ENCODE measurements at regions not wholly inside any gene's neighbourhood (a gene's known extent, or its start where the extent isn't known, plus 50 kb on each side); places are given as distances from the start of the nearest gene placed in this dataset.
A peak's percentile ranks its signal among the peaks of the same experiment; 100 is the strongest.
"Not testable (repeated sequence)": the region's sequence is repeated elsewhere in the genome, so short reads cannot be mapped to it uniquely, and the experiment has no call there.

DNA sequence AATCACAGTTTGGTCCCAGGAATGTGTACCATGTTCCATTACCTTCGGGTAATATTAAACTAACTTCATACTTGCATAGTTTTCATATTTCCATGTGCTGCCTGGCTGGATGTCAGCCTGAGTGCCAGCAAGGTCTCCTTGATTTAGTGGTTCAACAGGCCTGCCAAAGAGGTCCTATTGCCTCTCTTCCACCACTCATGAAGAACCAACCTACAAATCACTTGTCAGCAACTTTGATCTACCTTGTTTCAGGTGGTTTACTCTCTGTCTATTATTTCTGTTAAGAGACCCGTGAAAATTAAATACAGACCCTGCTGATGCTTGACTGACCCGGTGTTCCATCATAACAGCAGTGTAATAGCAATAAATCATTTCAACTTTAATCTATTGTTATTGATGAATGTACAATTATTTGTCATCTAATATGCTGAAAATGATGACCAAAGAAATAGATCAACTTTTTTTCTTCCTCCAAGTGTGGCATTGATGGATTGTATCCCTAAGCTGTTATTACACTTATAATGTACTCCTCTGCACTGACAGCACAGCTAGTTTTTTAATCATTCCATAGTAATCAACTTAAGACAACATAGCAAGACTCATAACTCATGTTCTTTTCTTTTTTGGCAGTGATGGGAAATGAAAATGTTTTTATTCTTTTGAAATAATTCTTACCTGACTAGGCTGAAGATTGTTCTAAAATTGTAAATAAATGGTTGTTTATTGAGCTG, 1220.2 kb upstream of the ACVR2A start:
- DNase-seq = no peak

DNA sequence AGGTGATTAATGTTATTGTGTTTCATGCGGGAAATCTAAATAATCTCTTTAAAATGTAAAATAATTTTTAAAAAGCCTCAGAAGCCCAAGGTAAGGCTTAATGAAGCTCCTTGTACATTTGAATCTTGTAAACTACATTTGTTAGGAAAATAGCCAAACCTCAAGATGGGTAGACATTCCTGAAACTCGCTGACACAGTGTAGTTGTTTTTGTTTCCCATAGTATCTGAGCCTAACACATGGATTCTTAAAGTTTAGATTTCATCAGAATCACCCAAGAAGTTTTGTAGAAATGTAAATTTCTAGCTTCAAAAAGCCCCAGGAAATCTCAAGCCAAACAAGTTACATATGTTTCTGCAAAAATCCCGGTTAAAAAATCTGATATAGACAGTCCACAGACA, 1221.1 kb upstream of the ACVR2A start:
- no peak for DNase-seq

- DNase-seq = peak; percentile 10
These were observed 1223.2 kb upstream of the ACVR2A start for GRCh38 chr2:146621656-146622055.

DNA sequence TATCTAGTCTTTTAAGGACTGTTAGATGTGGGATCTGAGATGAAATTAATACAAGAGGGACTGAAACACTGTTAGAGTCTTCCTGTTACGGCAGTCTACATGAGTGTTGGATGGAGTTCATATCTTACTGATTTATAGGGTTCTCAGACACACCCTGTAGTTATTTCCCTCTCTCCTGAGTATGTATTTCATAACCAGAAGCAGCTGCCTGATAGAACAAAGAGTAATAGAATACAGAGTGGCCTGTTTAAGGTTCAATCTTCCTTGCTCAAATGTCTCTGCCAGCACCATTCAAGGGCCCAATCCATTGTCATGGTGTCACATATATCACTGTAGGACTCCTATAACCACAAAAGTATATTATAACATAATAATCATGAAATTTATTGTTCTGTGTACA, 1229.1 kb upstream of the ACVR2A start:
- no peak for DNase-seq

DNA sequence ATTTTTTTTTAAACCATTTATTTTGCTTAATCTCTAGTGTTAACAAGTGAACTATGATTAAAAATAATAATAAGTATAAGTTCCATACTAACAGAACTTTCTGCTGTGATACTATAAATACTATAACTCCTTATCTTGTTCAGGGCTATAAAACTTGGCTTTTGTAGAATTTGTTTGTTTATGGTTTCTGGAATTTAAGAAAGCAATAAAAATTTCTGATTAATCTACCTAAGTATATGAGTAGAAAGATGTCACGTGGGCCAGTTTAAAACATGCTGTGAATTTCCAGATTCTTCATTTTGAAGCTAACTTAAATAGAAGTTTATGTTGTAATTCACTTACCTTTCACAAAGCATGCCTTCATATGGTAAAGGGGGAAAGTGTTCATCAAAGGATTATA, 1236.3 kb upstream of the ACVR2A start:
- no peak for DNase-seq

DNA sequence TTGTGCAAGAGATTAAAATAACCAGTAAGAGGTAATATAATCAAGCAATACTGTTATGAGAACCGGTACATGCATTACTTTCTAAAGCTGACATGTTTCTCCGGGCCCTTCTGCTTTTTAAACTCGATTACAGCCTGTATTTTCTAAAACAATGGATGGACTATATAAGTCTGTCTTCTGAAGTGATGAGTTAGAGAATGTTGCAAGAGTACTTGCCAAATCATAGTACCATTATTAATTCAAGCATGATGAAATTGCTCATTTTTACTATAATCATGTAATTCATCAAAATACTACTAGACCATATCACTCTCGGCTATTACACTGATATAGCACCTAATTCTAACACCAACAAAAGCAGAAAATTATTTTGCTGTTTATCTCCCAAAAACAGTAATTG, 1240.3 kb upstream of the ACVR2A start:
- DNase-seq = no peak

GRCh38 chr2:146602856-146603255, 1242.0 kb upstream of the ACVR2A start:
- DNase-seq = no peak

DNA sequence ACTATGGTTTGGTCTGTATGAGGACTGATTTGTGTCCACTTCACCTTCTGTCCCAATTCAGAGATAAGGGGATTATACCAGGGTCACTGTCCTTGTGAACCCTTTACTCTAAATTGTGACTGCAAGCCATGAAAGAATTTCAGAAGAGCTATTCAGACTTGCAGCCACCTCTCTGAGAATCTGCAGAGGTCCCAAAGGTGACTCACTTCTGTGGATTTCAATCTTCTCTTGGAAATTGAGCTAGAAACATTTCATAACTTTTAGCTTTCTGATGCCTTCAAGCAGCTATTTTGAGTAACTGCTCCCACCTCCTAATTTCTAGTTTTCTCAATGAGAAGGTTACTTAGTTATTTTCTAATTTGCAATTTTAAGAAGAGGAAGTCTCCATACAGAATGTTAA, 1242.4 kb upstream of the ACVR2A start:
- no peak for DNase-seq

GRCh38 chr2:146598791-146599190, 1246.0 kb upstream of the ACVR2A start:
- DNase-seq = no peak

DNA sequence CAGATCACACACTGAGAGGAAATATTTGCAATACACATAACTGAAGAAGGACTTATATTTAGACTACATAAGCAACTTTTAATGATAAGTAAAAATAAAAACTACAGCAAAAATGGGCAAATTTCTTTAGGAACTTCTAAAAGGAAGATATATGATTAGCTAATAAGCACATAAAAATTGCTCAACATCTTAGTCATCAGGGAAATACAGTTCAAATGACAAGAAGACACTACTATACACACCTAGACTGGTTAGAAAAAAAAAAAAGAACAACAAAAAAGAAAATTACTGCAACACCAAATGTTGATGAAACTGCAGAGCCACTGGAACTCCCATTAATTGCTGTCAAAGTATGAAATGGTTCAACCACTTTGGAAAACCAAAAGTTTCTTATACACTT, 1247.5 kb upstream of the ACVR2A start:
- no peak for DNase-seq

GRCh38 chr2:146591908-146592307, 1252.9 kb upstream of the ACVR2A start:
- no peak for DNase-seq

- DNase-seq = no peak
These were observed 1257.5 kb upstream of the ACVR2A start for GRCh38 chr2:146587291-146587713.

DNA sequence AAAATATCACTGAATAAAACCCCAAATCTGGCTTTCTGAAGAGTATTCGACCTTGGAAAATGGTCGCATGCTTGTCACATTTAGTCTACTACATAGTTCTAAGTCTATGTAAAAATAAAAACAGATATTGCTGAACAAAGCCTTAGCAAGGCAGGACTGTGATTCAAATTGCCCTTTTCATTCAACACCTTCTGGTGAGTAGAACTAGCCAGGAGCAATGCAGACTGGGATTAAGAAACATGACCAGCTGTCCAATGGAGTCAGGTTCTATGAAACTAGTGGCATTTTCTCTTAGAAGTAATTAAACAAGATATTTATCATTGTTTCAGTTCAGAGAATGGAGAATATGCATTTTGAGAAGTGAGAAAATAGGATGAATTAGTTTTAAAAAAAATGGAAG, 1260.5 kb upstream of the ACVR2A start:
- peak; percentile 72 for DNase-seq

DNA sequence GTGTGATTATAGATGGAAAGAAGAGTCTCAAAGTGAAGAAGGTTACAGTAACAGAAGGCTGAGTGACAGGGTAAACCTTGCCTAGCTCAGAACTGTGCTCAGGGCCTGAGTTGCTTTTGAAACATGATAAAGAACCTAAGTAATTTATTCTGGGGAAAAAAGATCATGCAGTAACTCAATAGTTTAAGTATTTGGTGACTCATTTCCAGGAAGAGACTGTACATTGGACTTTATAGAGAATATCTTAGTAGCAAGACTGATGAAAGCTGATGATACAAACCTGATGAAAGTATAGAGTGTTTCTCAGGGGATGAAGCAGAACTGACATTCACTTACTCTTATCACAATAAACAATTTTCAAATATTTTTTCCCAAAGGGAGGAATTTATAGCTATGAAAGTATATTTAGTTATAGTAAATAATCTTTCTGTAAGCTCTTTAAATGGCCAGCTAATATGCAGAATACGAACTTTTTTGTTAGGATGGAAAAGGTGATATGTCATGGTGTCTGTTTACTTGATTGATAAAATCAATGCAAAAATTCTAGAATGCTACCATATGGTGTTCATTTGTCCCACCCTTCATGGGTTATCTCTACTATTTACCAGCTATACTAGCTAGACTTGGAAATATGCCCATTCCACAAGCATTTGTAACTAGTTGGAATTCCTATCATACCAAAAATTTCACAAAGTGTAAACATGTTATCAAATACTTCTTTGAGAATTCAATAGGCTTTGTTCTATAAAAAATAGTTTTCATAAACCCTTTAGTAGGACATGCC, 1265.5 kb upstream of the ACVR2A start:
- no peak for DNase-seq

GRCh38 chr2:146576339-146577111, 1268.3 kb upstream of the ACVR2A start:
- peak; percentile 87 for DNase-seq

GRCh38 chr2:146572598-146572997, 1272.2 kb upstream of the ACVR2A start:
- DNase-seq = peak; percentile 12

DNA sequence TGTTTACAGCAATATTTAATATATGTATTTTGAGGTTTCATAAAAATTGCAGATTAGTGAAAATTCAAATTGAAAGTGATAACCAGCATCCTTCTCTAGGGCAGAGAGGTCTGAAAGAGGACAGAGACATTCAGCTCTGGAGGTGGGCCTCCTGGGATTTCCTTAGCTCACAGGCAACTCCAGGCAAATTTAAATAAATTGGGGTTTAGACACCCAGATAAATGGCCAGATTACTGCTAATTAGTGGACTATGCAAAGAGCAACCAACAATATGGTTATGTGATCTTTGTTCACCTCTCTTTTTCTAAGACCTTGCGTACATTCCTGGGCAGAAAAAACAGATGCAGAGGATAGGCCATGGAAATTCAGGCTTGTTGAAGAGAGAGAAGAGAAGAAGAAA, 1282.8 kb upstream of the ACVR2A start:
- no peak for DNase-seq

GRCh38 chr2:146547236-146547635, 1297.6 kb upstream of the ACVR2A start:
- DNase-seq = no peak

DNA sequence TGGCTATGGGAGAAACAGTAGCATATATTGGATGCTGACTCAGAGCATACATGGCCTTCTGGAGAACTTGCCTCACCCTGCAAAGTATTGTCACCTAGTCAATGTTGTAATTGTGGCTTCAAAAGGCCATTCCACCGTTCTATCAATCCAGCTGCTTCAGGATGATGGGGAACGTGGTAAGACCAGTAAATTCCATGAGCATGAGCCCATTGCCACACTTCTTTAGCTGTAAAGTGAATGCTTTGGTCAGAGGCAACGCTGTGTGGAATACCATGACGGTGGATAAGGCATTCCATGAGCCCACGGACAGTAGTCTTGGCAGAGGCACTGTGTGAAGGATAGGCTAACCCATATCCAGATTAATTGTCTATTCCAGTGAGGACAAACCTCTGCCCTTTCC, 1300.1 kb upstream of the ACVR2A start:
- DNase-seq = no peak

GRCh38 chr2:146541896-146542295, 1302.9 kb upstream of the ACVR2A start:
- DNase-seq = no peak

- DNase-seq = no peak
These were observed 1304.4 kb upstream of the ACVR2A start for GRCh38 chr2:146540271-146540932.

DNA sequence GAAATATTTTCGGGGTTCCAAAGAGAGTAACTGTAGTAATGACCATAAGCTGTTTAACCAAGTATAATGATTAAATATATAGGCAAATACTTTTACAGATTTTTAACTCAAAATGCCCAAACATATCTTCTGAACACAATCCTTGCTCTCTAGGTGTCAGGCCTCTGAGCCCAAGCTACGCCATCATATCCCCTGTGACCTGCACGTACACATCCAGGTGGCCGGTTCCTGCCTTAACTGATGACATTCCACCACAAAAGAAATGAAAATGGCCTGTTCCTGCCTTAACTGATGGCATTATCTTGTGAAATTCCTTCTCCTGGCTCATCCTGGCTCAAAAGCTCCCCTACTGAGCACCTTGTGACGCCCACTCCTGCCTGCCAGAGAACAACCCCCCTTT, 1305.1 kb upstream of the ACVR2A start:
- DNase-seq = not testable (repeated sequence)

GRCh38 chr2:146537477-146537876, 1307.4 kb upstream of the ACVR2A start:
- DNase-seq = no peak

Data from NCI-H82 (cell line).